ENCODE measurements at regions not wholly inside any gene's neighbourhood (a gene's known extent, or its start where the extent isn't known, plus 50 kb on each side); places are given as distances from the start of the nearest gene placed in this dataset.
A peak's percentile ranks its signal among the peaks of the same experiment; 100 is the strongest.
"Not testable (repeated sequence)": the region's sequence is repeated elsewhere in the genome, so short reads cannot be mapped to it uniquely, and the experiment has no call there.

GRCh38 chr5:108503986-108504385, 122.1 kb upstream of the FBXL17 start:
- DNase-seq (no peak), ATAC-seq (no peak)
- WGBS (ENCODE audit: insufficient coverage, low coverage, low lambda C conversion rate, missing lambda C conversion rate): 43% methylated on average over 2 of the region's 2 CpGs
- H3K4me3 ChIP-seq: no peak overlapping the region
- no peaks in the 10 kb centered on the region for H3K4me1 ChIP-seq
- H3K27me3 ChIP-seq: no peaks in the 10 kb centered on the region
- H3K27ac ChIP-seq: no peak overlapping the region
- intact Hi-C loops (cut with DNase I): no loop called here
- TF ChIP-seq CTCF (IDR thresholded peaks at IDR 0.05) (no peak), POLR2A (IDR thresholded peaks at IDR 0.05) (no peak)
- H3K36me3 ChIP-seq: no peaks in the 10 kb centered on the region
- H3K9me3 ChIP-seq: no peaks in the 10 kb centered on the region

GRCh38 chr5:108495615-108496014, 113.7 kb upstream of the FBXL17 start:
- H3K27me3 ChIP-seq; ATAC-seq; H3K36me3 ChIP-seq; DNase-seq; H3K27ac ChIP-seq; H3K4me1 ChIP-seq; H3K9me3 ChIP-seq; intact Hi-C loops (cut with DNase I); H3K4me3 ChIP-seq: not testable (repeated sequence)
- WGBS (ENCODE audit: insufficient coverage, low coverage, low lambda C conversion rate, missing lambda C conversion rate): 63% methylated on average over 2 of the region's 3 CpGs

- no peaks in the 10 kb centered on the region for H3K9me3 ChIP-seq
- no peaks in the 10 kb centered on the region for H3K36me3 ChIP-seq
- no peaks in the 10 kb centered on the region for H3K4me1 ChIP-seq
- no peak overlapping the region for H3K27ac ChIP-seq
- TF ChIP-seq POLR2A (IDR thresholded peaks at IDR 0.05): no peak
- TF ChIP-seq CTCF (IDR thresholded peaks at IDR 0.05): no peak
- no peaks in the 10 kb centered on the region for H3K27me3 ChIP-seq
- 37% methylated on average over 3 of the region's 3 CpGs for WGBS (ENCODE audit: insufficient coverage, low coverage, low lambda C conversion rate, missing lambda C conversion rate)
- ATAC-seq (no peak), DNase-seq (no peak)
- intact Hi-C loops (cut with DNase I): no loop called here
- H3K4me3 ChIP-seq: no peak overlapping the region
These were observed 106.1 kb upstream of the FBXL17 start for GRCh38 chr5:108487951-108488350.

GRCh38 chr5:108484035-108484434, 102.1 kb upstream of the FBXL17 start:
- H3K36me3 ChIP-seq: no peaks in the 10 kb centered on the region
- no peak for TF ChIP-seq CTCF (IDR thresholded peaks at IDR 0.05)
- no peak for TF ChIP-seq POLR2A (IDR thresholded peaks at IDR 0.05)
- WGBS (ENCODE audit: insufficient coverage, low coverage, low lambda C conversion rate, missing lambda C conversion rate): 65% methylated on average over 3 of the region's 3 CpGs
- H3K9me3 ChIP-seq: no peaks in the 10 kb centered on the region
- intact Hi-C loops (cut with DNase I): no loop called here
- no peaks in the 10 kb centered on the region for H3K27me3 ChIP-seq
- no peak overlapping the region for H3K27ac ChIP-seq
- H3K4me1 ChIP-seq: no peaks in the 10 kb centered on the region
- ATAC-seq (no peak), DNase-seq (no peak)
- no peak overlapping the region for H3K4me3 ChIP-seq

GRCh38 chr5:108481355-108481931, 99.5 kb upstream of the FBXL17 start:
- ATAC-seq: peak; percentile 43 to 65 (median 48)
- Histone ChIP-seq H3K9me3 (no peaks in the 10 kb centered on the region), H3K4me1 (no peaks in the 10 kb centered on the region), H3K4me3 (no peak overlapping the region), H3K36me3 (no peaks in the 10 kb centered on the region), H3K27ac (no peak overlapping the region), H3K27me3 (no peaks in the 10 kb centered on the region)
- TF ChIP-seq POLR2A (IDR thresholded peaks at IDR 0.05): no peak
- peak in 3 of 4 donors; percentile 37 to 49 (median 40) for TF ChIP-seq CTCF (IDR thresholded peaks at IDR 0.05)
- DNase-seq: no peak
- 35% methylated on average over 8 of the region's 8 CpGs for WGBS (ENCODE audit: insufficient coverage, low coverage, low lambda C conversion rate, missing lambda C conversion rate)
- intact Hi-C loops (cut with DNase I): no loop called here

Measured in right lobe of liver (tissue), 6 donors.